NCI-H2171 treated with DMSO at 0.1 percent for 48 hours (cell line): ENCODE measurements at regions not wholly inside any gene's neighbourhood (a gene's known extent, or its start where the extent isn't known, plus 50 kb on each side); places are given as distances from the start of the nearest gene placed in this dataset.
A peak's percentile ranks its signal among the peaks of the same experiment; 100 is the strongest.
"Not testable (repeated sequence)": the region's sequence is repeated elsewhere in the genome, so short reads cannot be mapped to it uniquely, and the experiment has no call there.

Experiments used
- DNase-seq: peaks from one replicate; lab custom pipeline; 2025; lab: John Stamatoyannopoulos, UW

DNA sequence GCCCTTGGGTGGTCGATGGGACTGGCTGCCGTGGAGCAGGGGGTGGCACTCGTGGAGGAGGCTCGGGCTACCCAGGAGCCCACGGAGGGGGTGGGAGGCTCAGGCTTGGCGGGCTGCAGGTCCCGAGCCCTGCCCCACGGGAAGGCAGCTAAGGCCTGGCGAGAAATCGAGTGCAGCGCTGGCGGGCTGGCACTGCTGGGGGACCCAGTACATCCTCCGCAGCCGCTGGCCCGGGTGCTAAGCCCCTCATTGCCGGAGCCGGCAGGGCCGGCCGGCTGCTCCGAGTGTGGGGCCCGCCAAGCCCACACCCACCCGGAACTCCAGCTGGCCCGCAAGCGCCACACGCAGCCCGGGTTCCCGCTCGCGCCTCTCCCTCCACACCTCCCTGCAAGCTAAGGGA, 435.6 kb downstream of the RWDD3 start:
- DNase-seq, result not testable (repeated sequence)

- no peak for DNase-seq
Observed at GRCh38 chr1:95671098-95671497, 437.1 kb downstream of the RWDD3 start.

DNA sequence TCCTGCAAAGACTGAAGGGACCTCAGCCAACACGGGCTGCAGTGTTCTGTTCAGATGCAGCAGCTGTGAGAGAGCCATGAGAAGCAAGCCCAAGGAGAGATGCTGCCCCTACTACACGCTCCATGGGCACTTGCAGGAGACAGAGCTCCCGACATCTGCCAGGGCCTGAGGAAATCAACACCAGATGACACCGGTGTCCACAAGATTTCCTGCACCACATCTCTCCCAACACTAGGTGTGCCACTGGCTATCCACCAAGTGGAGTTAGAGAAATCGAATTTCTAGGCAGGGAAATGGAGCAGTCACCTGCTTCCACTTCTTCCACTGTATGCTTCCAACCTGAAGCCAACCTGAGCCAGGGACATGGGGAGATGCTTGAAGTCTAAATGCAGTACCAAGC, 445.3 kb downstream of the RWDD3 start:
- DNase-seq, result peak; percentile 0

DNA sequence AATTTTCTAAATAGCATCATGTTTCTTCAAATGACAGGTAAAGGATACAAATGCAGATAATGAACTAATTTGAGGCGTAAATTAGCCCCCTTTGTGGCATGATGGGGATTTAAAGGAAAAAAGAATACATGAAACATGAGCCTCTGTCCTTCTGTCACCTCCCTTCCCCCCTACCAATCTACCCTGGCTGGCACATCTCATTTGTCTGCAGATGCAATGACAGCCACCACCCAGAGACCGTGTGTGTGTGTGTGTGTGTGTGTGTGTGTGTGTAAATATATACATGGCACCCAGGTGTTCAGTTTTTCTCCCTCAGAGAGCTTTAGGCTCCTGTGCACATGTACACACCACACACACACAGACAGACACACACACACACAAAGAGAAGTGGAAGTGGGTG, 451.1 kb downstream of the RWDD3 start:
- peak; percentile 93 for DNase-seq

DNA sequence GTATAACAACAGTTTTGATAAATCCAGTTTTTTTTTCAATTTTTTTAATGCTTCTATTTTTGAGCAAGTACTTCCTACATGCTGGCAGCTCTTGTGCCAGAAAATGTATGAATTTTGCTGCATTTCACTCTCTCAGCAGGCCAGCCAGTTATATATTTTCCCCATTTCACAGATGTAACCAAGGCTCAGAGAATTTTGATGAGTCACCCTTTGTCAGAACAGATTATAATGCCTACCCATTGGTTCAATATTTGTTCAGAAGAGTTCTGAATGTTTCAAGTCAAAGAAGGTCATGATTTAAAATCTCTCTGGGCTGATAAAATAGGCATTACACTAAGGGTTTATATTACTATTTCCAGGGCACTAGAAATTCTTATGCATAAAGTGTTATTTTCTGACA, 452.2 kb downstream of the RWDD3 start:
- DNase-seq, result no peak

DNA sequence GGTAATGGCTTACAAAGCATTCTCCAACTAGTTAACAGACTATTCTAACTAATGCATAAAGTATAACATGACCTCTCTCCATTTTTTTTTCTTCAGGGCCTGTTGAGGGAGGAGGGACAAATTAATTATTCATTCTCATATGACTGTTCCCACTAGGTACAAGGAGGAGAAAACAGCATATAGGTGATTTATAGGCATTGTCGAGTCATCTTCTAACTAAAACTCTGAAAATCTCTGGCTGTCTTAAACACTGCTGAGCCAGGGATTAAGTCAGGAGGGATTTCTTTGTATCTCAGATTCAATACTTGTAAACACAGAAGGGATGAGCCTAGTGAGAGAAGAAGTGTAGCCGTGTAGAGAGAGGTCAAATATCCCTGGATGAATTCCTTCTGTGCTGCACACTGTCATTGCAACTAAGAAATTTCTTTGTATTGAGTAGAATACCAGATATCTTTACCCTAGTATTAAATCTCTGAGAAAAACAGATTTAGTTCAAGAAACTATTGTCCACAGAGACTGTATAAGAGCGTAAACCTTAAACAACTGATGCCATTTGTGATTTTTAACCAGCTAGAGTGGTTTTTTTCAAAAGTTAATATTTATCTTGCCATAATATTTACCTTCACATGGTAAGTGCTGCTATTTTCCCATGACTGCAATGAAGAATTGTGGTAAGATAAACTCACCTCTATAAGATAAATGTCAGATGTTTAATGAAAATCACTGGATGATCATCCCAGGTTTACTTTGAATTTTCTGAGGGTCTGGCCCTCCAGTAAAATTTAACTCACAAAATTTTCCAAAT, 465.3 kb downstream of the RWDD3 start:
- DNase-seq, result no peak

DNA sequence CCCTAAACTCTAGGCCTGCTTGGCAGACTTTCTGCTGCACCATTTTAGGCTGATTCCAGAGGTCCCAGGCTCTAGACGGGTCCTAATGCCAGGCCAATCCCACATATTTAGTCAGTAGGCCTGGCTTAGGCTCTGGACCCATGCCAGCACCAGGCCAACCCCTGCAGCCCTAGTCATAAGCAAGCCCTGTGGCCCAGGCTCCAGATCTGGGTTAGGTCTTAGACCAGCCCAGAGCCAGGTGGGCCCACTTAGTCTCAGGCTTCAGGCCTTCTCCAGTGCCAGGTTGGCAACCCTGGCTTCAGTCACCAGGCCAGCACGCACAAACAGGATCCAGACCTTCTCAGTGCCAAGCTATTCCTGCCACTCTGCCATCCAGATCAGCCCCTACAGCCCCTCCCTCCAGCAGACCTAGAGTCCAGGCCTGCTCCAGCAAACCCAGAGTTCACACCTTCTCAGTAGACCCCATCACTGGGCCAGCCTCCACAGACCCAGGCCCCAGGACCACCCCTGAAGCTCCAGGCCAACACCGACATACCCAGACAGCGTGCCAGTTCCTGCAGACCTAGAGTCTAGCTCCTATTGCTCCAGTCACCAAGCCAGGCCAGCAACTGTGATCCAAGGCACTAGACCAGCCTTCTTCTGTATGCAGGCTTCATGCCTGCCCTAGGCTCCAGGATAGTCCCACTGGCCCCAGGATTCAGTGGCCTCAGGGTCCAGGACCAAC, 467.6 kb downstream of the RWDD3 start:
- DNase-seq, result no peak

GRCh38 chr1:95703046-95703445, 469.0 kb downstream of the RWDD3 start:
- DNase-seq, result no peak

DNA sequence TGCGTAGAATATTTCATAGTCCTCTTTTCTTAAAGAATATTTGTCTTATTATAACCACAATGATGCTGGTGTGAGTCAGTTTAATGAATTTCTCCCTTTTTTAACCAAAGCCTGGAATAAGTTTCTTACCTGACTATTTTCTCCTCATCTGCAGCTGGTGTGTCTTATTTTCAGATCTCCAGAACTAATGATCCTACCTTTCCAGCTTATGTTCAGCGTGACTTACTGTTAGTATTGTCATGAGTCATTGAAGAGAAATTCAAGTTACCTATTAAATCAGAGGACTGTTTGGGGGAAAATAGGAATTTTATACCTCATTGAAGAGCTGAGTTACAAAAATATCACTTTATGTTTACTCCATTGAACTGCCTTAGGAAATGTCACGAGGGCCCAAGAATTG, 482.1 kb downstream of the RWDD3 start:
- no peak for DNase-seq

DNA sequence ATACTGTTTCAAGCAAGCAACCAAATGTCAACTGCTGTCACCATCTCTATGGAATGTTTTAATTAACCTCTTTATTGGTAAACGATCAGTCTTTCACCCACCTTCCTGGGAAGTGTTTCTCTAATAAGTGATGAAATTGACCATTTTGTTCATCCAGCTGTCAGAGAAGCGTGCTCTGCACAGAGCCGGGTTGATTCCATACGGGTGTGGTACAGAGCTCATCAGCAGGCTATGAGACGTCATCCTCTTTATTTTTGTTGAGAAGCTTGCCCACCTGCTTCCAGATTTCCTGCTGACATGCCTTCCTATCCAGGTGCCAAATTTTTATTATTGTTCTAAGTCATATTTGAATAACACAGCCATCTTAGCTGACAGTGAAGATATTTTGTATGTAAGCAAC, 482.5 kb downstream of the RWDD3 start:
- DNase-seq, result peak; percentile 3

DNA sequence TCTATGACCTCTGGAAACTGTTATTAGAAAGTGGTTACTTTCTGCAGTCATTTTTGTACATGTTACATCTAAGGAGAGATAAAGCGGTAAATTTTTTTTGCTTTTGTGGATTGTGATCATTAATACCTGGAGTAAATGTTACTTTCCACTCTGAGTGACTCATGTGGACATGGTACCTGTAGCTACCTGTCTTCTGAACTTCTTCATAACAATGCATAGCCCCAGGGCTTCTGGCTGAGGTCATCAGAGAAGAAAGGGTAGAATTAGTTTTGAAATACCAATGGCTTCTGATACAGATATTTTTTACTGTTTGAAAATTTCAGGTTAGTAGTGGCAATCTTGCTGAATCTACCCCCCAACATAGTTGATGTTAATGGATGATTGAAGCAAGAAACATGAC, 489.3 kb downstream of the RWDD3 start:
- DNase-seq, result no peak

- no peak for DNase-seq
Observed at GRCh38 chr1:95728841-95729240, 494.8 kb downstream of the RWDD3 start.

DNA sequence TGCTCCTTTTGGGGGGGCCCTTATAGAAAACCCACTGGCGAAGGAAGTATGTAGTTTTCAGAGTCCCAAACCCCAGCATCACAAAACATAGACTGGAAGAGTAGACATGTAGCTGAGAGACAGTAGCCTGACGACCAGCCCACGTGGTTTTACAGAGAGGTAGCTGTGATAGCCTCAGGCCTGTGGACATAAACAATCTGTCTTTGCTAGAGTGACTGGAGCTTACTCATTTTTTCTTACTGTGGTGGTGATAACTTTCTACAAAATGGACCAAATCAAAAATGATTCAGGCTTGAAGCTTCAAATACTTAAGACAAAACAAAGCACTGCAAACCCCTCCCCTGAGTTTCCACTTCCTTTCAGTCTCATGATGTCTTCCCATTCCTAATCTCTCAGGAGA, 497.0 kb downstream of the RWDD3 start:
- no peak for DNase-seq

GRCh38 chr1:95731466-95731865, 497.5 kb downstream of the RWDD3 start:
- no peak for DNase-seq

GRCh38 chr1:95733031-95733430, 499.0 kb downstream of the RWDD3 start:
- DNase-seq, result no peak

GRCh38 chr1:95733671-95734070, 499.7 kb downstream of the RWDD3 start:
- no peak for DNase-seq

GRCh38 chr1:95734560-95734959, 500.6 kb downstream of the RWDD3 start:
- no peak for DNase-seq

DNA sequence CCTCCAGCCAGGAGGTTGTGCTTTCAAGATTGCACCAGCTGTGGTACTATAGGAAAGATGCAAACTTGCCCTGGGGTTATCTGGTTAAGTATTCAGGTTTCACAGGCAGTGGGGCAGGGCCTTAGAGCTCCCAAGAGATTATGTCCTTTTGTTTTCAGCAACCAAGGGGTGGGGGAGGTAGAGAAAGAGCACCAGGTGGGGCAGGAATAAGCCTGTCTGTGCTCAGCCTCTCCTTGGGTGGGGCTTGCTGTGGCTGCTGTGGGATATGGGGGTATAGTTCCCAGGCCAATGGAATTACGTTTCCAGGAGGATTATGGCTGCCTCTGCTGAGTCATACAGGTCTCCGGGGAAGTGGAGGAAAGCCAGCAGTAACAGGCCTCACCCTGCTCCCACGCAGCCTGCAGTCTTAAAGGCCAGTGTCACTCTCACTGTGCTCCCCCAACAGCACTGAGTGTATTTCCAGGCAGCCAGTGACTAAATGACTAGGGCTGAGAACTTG, 508.6 kb downstream of the RWDD3 start:
- peak; percentile 96 for DNase-seq

- DNase-seq, result no peak
Observed at GRCh38 chr1:95744731-95745130, 510.7 kb downstream of the RWDD3 start.

GRCh38 chr1:95752515-95753381, 518.7 kb downstream of the RWDD3 start:
- no peak for DNase-seq

DNA sequence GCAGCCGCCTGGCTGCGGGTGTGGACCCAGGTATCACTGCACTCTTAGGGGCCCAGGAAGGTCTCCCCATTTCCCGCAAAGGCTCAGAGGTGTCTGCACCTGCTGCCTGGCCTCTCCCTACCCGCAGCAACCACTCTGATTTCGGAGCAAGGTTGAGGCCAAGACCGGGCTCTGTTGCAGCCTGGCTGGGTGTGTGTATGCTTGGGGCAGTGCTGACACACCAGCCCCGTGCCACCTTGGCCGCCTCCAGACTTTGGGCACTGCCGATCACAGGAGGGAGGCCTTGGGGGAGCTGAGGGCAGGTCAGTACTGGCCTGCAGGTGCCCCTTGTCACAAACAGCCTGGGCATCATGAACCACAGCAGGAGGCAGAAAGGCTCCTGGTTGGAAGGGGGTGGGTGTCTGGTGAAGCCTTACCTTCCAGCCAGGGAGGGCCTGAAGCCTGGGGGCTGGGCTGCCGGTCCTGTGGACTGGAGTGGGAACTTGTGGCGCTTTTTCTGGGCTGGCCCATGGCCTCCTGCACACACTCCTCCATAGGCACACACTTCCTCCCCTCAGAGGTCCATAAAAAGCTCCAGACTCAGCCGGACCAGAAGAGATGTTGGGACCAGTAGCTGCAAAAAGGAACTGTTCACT, 519.5 kb downstream of the RWDD3 start:
- DNase-seq, result no peak

DNA sequence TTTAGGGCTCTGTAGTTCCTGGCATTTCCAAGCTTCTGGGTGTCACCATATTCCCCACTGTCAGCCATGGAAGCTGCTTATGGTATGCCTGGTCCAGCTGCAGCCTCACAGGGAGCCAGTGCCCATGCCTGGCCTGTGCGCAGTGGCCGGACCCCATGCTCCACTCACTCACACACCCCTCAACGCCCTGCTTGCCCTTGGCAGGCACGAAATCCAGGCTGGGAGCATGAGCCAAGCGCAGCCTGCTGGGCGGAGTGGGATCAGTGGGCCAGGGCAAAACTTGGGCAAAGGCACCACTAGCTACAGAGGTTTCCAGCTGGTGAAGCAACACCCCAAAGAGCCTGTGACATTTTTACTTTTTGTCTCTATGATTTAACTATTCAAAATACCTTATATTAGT, 520.4 kb downstream of the RWDD3 start:
- no peak for DNase-seq
